Endothelial cell (in vitro differentiated cells): ENCODE measurements at regions not wholly inside any gene's neighbourhood (a gene's known extent, or its start where the extent isn't known, plus 50 kb on each side); places are given as distances from the start of the nearest gene placed in this dataset.

ENCODE experiments used
- DNase-seq: peaks from one replicate; pipeline ENCODE4 v3.0.0; 2021; ENCODE audit warnings: low spot score
- H3K27ac Mint-ChIP-seq: one replicate; pipeline ENCODE4 v1.8.0; 2021; ENCODE audit warnings: mixed read lengths, inconsistent platforms; ENCODE audit not compliant: unreplicated experiment
- H3K27me3 Mint-ChIP-seq: one replicate; pipeline ENCODE4 v1.8.0; 2021; ENCODE audit warnings: mild to moderate bottlenecking, moderate library complexity, mixed read lengths, inconsistent platforms; ENCODE audit not compliant: unreplicated experiment
- H3K36me3 Mint-ChIP-seq: one replicate; pipeline ENCODE4 v1.8.0; 2021; ENCODE audit warnings: mild to moderate bottlenecking, low read depth, mixed read lengths, inconsistent platforms; ENCODE audit not compliant: unreplicated experiment
- H3K4me1 Mint-ChIP-seq: one replicate; pipeline ENCODE4 v1.8.0; 2021; ENCODE audit warnings: mild to moderate bottlenecking, mixed read lengths, inconsistent platforms; ENCODE audit not compliant: unreplicated experiment
- H3K4me3 Mint-ChIP-seq: one replicate; pipeline ENCODE4 v1.8.0; 2021; ENCODE audit warnings: mild to moderate bottlenecking, mixed read lengths, inconsistent platforms; ENCODE audit not compliant: unreplicated experiment
- H3K9me3 Mint-ChIP-seq: one replicate; pipeline ENCODE4 v1.8.0; 2021; ENCODE audit warnings: mixed read lengths, inconsistent platforms; ENCODE audit not compliant: unreplicated experiment
- CTCF ChIP-seq: fragments of 200-600 bp; sonication (generic); IDR thresholded peaks from one replicate; pipeline ENCODE4 v1.5.0; 2021; ENCODE audit warnings: antibody characterized with exemption; ENCODE audit not compliant: unreplicated experiment

- Mint-ChIP-seq H3K4me1 (no peaks in the 10 kb centered on the region), H3K27ac (no peak overlapping the region), H3K9me3 (no peaks in the 10 kb centered on the region), H3K36me3 (no peaks in the 10 kb centered on the region), H3K4me3 (no peak overlapping the region), H3K27me3 (no peaks in the 10 kb centered on the region)
- no peak for DNase-seq
- TF ChIP-seq CTCF = no peak
Measured at GRCh38 chr11:112587664-112588063, 327.0 kb upstream of the PLET1 start.

DNA sequence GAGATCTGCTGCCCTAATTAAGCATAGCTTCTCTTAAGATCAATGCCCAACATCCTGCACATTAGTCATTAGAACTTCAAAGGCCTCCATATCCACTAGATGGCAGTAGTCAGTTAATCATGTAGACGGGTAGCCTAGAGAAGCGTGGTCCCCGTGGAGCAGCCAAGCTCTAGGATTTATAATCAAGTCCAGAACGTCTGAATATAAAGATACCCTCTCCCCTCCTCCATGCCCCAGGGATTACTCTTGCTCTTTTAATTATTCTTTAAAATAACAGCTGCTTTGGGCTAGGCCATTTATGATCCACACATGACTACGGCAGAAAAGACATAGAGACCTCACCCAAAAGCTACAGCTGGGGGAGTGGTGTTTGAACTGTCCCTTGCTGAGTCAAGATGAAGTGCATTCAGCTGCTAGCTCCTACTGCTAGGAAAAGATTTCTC, 327.6 kb upstream of the PLET1 start:
- H3K9me3 Mint-ChIP-seq = no peaks in the 10 kb centered on the region
- DNase-seq = peak; percentile 51
- TF ChIP-seq CTCF = peak; percentile 70
- no peak overlapping the region for H3K27ac Mint-ChIP-seq
- no peak overlapping the region for H3K4me3 Mint-ChIP-seq
- H3K27me3 Mint-ChIP-seq = no peaks in the 10 kb centered on the region
- H3K36me3 Mint-ChIP-seq = no peaks in the 10 kb centered on the region
- H3K4me1 Mint-ChIP-seq = no peaks in the 10 kb centered on the region

GRCh38 chr11:112589155-112589554, 328.5 kb upstream of the PLET1 start:
- Mint-ChIP-seq H3K36me3 (no peaks in the 10 kb centered on the region), H3K4me1 (no peaks in the 10 kb centered on the region), H3K27ac (no peak overlapping the region), H3K4me3 (no peak overlapping the region), H3K9me3 (no peaks in the 10 kb centered on the region), H3K27me3 (no peaks in the 10 kb centered on the region)
- no peak for TF ChIP-seq CTCF
- DNase-seq = no peak

GRCh38 chr11:112590764-112591163, 330.1 kb upstream of the PLET1 start:
- DNase-seq = no peak
- no peaks in the 10 kb centered on the region for H3K9me3 Mint-ChIP-seq
- H3K27me3 Mint-ChIP-seq = no peaks in the 10 kb centered on the region
- no peaks in the 10 kb centered on the region for H3K4me1 Mint-ChIP-seq
- no peak overlapping the region for H3K27ac Mint-ChIP-seq
- no peak for TF ChIP-seq CTCF
- no peaks in the 10 kb centered on the region for H3K36me3 Mint-ChIP-seq
- H3K4me3 Mint-ChIP-seq = no peak overlapping the region

DNA sequence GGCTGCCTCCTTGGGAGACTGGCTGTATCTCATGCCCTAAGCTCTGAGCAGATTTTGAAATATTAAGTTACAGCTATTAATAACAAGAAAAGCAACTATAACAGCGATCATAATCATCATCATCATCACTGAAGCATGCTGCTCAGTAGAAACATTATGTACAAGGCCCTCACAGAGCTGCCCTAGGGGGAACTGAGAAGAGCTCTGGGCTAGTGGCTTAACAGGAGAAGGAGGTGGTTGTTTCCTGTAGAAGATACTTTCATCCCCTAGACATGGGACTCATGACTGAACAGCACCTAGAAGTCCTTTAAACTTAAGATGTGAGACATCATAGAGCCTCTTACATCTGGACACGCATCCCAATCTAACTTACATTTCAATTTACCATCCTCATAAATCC, 332.8 kb upstream of the PLET1 start:
- Mint-ChIP-seq H3K27ac (no peak overlapping the region), H3K27me3 (peaks cover 1% of the 10 kb centered on the region), H3K36me3 (no peaks in the 10 kb centered on the region), H3K9me3 (no peaks in the 10 kb centered on the region), H3K4me1 (peaks cover 3% of the 10 kb centered on the region), H3K4me3 (no peak overlapping the region)
- no peak for DNase-seq
- TF ChIP-seq CTCF = no peak
